ENCODE measurements at regions not wholly inside any gene's neighbourhood (a gene's known extent, or its start where the extent isn't known, plus 50 kb on each side); places are given as distances from the start of the nearest gene placed in this dataset.

GRCh38 chr17:33977729-33978514 is 277.2 kb upstream of the CCL2 start:
- DNase-seq (ENCODE audit: low read depth): no peak

- DNase-seq (ENCODE audit: low read depth): no peak
These were observed 276.2 kb upstream of the CCL2 start for GRCh38 chr17:33978889-33979288.

GRCh38 chr17:33980193-33980592 is 274.9 kb upstream of the CCL2 start:
- no peak for DNase-seq (ENCODE audit: low read depth)

GRCh38 chr17:33981711-33982601 is 273.1 kb upstream of the CCL2 start:
- no peak for DNase-seq (ENCODE audit: low read depth)

- DNase-seq (ENCODE audit: low read depth): no peak
These were observed 272.2 kb upstream of the CCL2 start for GRCh38 chr17:33982909-33983308.

- no peak for DNase-seq (ENCODE audit: low read depth)
These were observed 271.1 kb upstream of the CCL2 start for GRCh38 chr17:33983824-33984574.

- no peak for DNase-seq (ENCODE audit: low read depth)
These were observed 269.0 kb upstream of the CCL2 start for GRCh38 chr17:33986088-33986487.

- no peak for DNase-seq (ENCODE audit: low read depth)
These were observed 268.5 kb upstream of the CCL2 start for GRCh38 chr17:33986566-33986965.

GRCh38 chr17:33987162-33987561 is 267.9 kb upstream of the CCL2 start:
- DNase-seq (ENCODE audit: low read depth): no peak

- no peak for DNase-seq (ENCODE audit: low read depth)
These were observed 265.5 kb upstream of the CCL2 start for GRCh38 chr17:33989361-33990148.

- DNase-seq (ENCODE audit: low read depth): no peak
These were observed 264.0 kb upstream of the CCL2 start for GRCh38 chr17:33990943-33991706.

GRCh38 chr17:33992113-33992512 is 263.0 kb upstream of the CCL2 start:
- no peak for DNase-seq (ENCODE audit: low read depth)

GRCh38 chr17:34000639-34001038 is 254.4 kb upstream of the CCL2 start:
- no peak for DNase-seq (ENCODE audit: low read depth)

GRCh38 chr17:34001246-34001645 is 253.8 kb upstream of the CCL2 start:
- DNase-seq (ENCODE audit: low read depth): no peak

- no peak for DNase-seq (ENCODE audit: low read depth)
These were observed 249.0 kb upstream of the CCL2 start for GRCh38 chr17:34006126-34006525.

GRCh38 chr17:34008125-34008524 is 247.0 kb upstream of the CCL2 start:
- DNase-seq (ENCODE audit: low read depth): no peak

- DNase-seq (ENCODE audit: low read depth): no peak
These were observed 245.2 kb upstream of the CCL2 start for GRCh38 chr17:34009912-34010311.

- DNase-seq (ENCODE audit: low read depth): no peak
These were observed 244.6 kb upstream of the CCL2 start for GRCh38 chr17:34010534-34010933.

GRCh38 chr17:34011599-34011998 is 243.5 kb upstream of the CCL2 start:
- no peak for DNase-seq (ENCODE audit: low read depth)

GRCh38 chr17:34012709-34013375 is 242.2 kb upstream of the CCL2 start:
- DNase-seq (ENCODE audit: low read depth): no peak

Data from T-helper 22 cell (primary cell).